H9 (cell line): ENCODE measurements at regions not wholly inside any gene's neighbourhood (a gene's known extent, or its start where the extent isn't known, plus 50 kb on each side); places are given as distances from the start of the nearest gene placed in this dataset.

ENCODE experiments used
- DNase-seq: peaks from one replicate; pipeline ENCODE4 v3.0.0-alpha.2; 2017
- H2AFZ ChIP-seq: one replicate; pipeline ENCODE4 v1.6.1; 2013; ENCODE audit warnings: mild to moderate bottlenecking, low read length, control low read depth, moderate library complexity
- H2AK5ac ChIP-seq: 2 replicates; pipeline ENCODE4 v1.6.1; 2013; ENCODE audit warnings: low read length, control low read depth, mixed read lengths; ENCODE audit not compliant: insufficient read length
- H2BK120ac ChIP-seq: one replicate; pipeline ENCODE4 v1.6.1; 2013; ENCODE audit warnings: low read depth, mild to moderate bottlenecking, low read length, control low read depth, inconsistent platforms; ENCODE audit not compliant: poor library complexity, severe bottlenecking
- H2BK12ac ChIP-seq: 2 replicates; pipeline ENCODE4 v1.6.1; 2013; ENCODE audit warnings: low read length, control low read depth, mixed read lengths, low read depth; ENCODE audit not compliant: insufficient read length
- H2BK15ac ChIP-seq: 2 replicates; pipeline ENCODE4 v1.6.1; 2013; ENCODE audit warnings: low read depth, low read length, control low read depth
- H2BK20ac ChIP-seq: one replicate; pipeline ENCODE4 v1.6.1; 2013; ENCODE audit warnings: low read depth, mild to moderate bottlenecking, low read length, control low read depth, inconsistent platforms; ENCODE audit not compliant: poor library complexity, severe bottlenecking
- H2BK5ac ChIP-seq: 2 replicates; pipeline ENCODE4 v1.6.1; 2013; ENCODE audit warnings: low read length, control low read depth, mixed read lengths; ENCODE audit not compliant: insufficient read length
- H3K14ac ChIP-seq: 2 replicates; pipeline ENCODE4 v1.6.1; 2013; ENCODE audit warnings: low read length, control low read depth; ENCODE audit not compliant: insufficient read depth
- H3K18ac ChIP-seq: 2 replicates; pipeline ENCODE4 v1.6.1; 2013; ENCODE audit warnings: low read depth, mild to moderate bottlenecking, mixed read lengths, low read length, control low read depth; ENCODE audit not compliant: insufficient read length
- H3K23ac ChIP-seq: 2 replicates; pipeline ENCODE4 v1.6.1; 2013; ENCODE audit warnings: low read length, control low read depth, mixed read lengths, low read depth; ENCODE audit not compliant: insufficient read length
- H3K23me2 ChIP-seq: 2 replicates; pipeline ENCODE4 v1.6.1; 2013; ENCODE audit warnings: low read depth, mild to moderate bottlenecking, mixed read lengths, low read length, control low read depth; ENCODE audit not compliant: insufficient read length, poor library complexity, severe bottlenecking
- H3K27ac ChIP-seq: 2 replicates; pipeline ENCODE4 v1.5.1; 2013; ENCODE audit warnings: low read length, control low read depth, mixed read lengths, low read depth; ENCODE audit not compliant: insufficient read length
- H3K27me3 ChIP-seq: 2 replicates; pipeline ENCODE4 v1.6.1; 2013; ENCODE audit warnings: low read length, control low read depth, inconsistent platforms; ENCODE audit not compliant: insufficient read depth
- H3K4ac ChIP-seq: 2 replicates; pipeline ENCODE4 v1.6.1; 2013; ENCODE audit warnings: low read depth, mild to moderate bottlenecking, control low read depth, inconsistent platforms, low read length, moderate library complexity
- H3K4me1 ChIP-seq: 2 replicates; pipeline ENCODE4 v1.6.1; 2013; ENCODE audit warnings: low read length, control low read depth, inconsistent platforms; ENCODE audit not compliant: insufficient read depth
- H3K4me2 ChIP-seq: 2 replicates; pipeline ENCODE4 v1.6.1; 2013; ENCODE audit warnings: low read length, control low read depth, mixed read lengths; ENCODE audit not compliant: insufficient read length, insufficient read depth
- H3K56ac ChIP-seq: 2 replicates; pipeline ENCODE4 v1.6.1; 2013; ENCODE audit warnings: low read depth, mild to moderate bottlenecking, mixed read lengths, low read length, control low read depth; ENCODE audit not compliant: insufficient read length
- H3K79me1 ChIP-seq: 2 replicates; pipeline ENCODE4 v1.6.1; 2013; ENCODE audit warnings: low read depth, mild to moderate bottlenecking, moderate library complexity, low read length, control low read depth, inconsistent platforms; ENCODE audit not compliant: insufficient read depth, poor library complexity, severe bottlenecking
- H3K79me2 ChIP-seq: 2 replicates; pipeline ENCODE4 v1.6.1; 2013; ENCODE audit warnings: low read length, control low read depth, inconsistent platforms; ENCODE audit not compliant: insufficient read depth
- H3K9ac ChIP-seq: 2 replicates; pipeline ENCODE4 v1.6.1; 2013; ENCODE audit warnings: low read length, control low read depth, mixed read lengths; ENCODE audit not compliant: insufficient read length; ENCODE audit errors: extremely low read depth
- H3K9me3 ChIP-seq: one replicate; pipeline ENCODE4 v1.6.1; 2013; ENCODE audit warnings: low read depth, low read length, inconsistent platforms; ENCODE audit not compliant: control insufficient read depth
- H3T11ph ChIP-seq: one replicate; pipeline ENCODE4 v1.6.1; 2013; ENCODE audit warnings: mild to moderate bottlenecking, low read length, control low read depth, inconsistent platforms
- H4K20me1 ChIP-seq: one replicate; pipeline ENCODE4 v1.6.1; 2013; ENCODE audit not compliant: control insufficient read depth, insufficient read length, insufficient read depth
- H4K5ac ChIP-seq: 2 replicates; pipeline ENCODE4 v1.6.1; 2013; ENCODE audit warnings: low read depth, mild to moderate bottlenecking, mixed read lengths, low read length, control low read depth; ENCODE audit not compliant: insufficient read length
- H4K8ac ChIP-seq: replicated peaks from 2 replicates; pipeline ENCODE4 v1.6.1; 2013; ENCODE audit warnings: low read length, control low read depth, mixed read lengths, low read depth; ENCODE audit not compliant: insufficient read length
- H4K91ac ChIP-seq: 2 replicates; pipeline ENCODE4 v1.6.1; 2013; ENCODE audit warnings: low read depth, mild to moderate bottlenecking, moderate library complexity, mixed read lengths, low read length, control low read depth; ENCODE audit not compliant: insufficient read length
- H3K27ac Mint-ChIP-seq, 3 experiments: 2 replicates in 2 of 3; 3 replicates in 1 of 3; pipeline ENCODE4 v1.8.0; 2020 to 2021; ENCODE audit warnings: mixed read lengths in 3 of 3, mild to moderate bottlenecking in 1 of 3, moderate library complexity in 1 of 3
- H3K27me3 Mint-ChIP-seq: 2 replicates; pipeline ENCODE4 v1.8.0; 2021; ENCODE audit warnings: low read depth, mild to moderate bottlenecking, moderate library complexity, mixed read lengths
- H3K36me3 Mint-ChIP-seq, 3 experiments: 2 replicates in 2 of 3; 3 replicates in 1 of 3; pipeline ENCODE4 v1.8.0; 2020 to 2021; ENCODE audit warnings: low read depth in 3 of 3, mixed read lengths in 3 of 3; ENCODE audit not compliant: insufficient read depth in 1 of 3
- H3K4me1 Mint-ChIP-seq, 2 experiments: 2 replicates each; pipeline ENCODE4 v1.8.0; 2020; ENCODE audit warnings: mixed read lengths in 2 of 2
- H3K4me3 Mint-ChIP-seq, 2 experiments: 2 replicates in 1 of 2; 3 replicates in 1 of 2; pipeline ENCODE4 v1.8.0; 2020 to 2021; ENCODE audit warnings: mild to moderate bottlenecking in 2 of 2, mixed read lengths in 2 of 2, moderate library complexity in 1 of 2
- H3K9me3 Mint-ChIP-seq, 2 experiments: 2 replicates in 1 of 2; 3 replicates in 1 of 2; pipeline ENCODE4 v1.8.0; 2020; ENCODE audit warnings: mild to moderate bottlenecking in 2 of 2, mixed read lengths in 2 of 2, moderate library complexity in 1 of 2
- WGBS: extraction: QIAGEN DNeasy Blood & Tissue Kit; methylation state at CpG from one replicate; pipeline ENCODE4 v1.1.7; 2013; ENCODE audit warnings: missing lambda C conversion rate, low lambda C conversion rate, mixed read lengths; ENCODE audit not compliant: insufficient read length; ENCODE audit errors: extremely low coverage; 5-methylcytosine and 5-hydroxymethylcytosine counted together
- TF ChIP-seq, protein P1 (sequence below): fragments of 200-600 bp; sonication (generic); conservative IDR thresholded peaks from 3 replicates; pipeline ENCODE4 v1.8.0; 2021; ENCODE audit warnings: antibody characterized with exemption, mild to moderate bottlenecking

DNA sequence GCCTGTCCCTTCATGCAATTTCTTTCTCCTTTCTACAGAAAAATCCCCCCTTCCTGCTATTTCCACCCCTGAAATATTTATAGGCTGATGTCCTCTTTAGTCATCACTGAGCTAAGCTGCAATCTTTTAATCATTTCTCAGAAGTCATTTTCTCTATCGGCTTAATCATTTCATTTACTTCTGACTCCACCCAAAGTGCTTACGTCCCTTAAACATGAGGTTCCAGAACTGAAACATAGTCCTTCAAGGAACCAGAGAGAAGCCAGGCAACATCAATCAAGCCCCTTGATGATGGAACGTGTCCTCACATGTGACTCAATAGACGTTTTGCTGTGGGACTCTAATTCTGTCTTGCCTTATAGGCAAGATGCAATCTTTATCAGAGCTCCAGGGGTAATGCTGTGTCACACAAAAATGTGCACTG is 148.7 kb upstream of the KRR1 start:
- Histone ChIP-seq H3K18ac (no peak overlapping the region), H3K9ac (no peak overlapping the region), H3K23ac (no peak overlapping the region), H3K79me2 (no peaks in the 10 kb centered on the region), H3K9me3 (no peaks in the 10 kb centered on the region), H3K23me2 (no peaks in the 10 kb centered on the region), H4K5ac (no peak overlapping the region), H2BK5ac (no peak overlapping the region), H3K79me1 (no peaks in the 10 kb centered on the region), H3K27ac (no peak overlapping the region), H2BK12ac (no peak overlapping the region), H3T11ph (no peak overlapping the region), H4K8ac (no peak overlapping the region), H3K4me1 (no peaks in the 10 kb centered on the region; the same call in 1 of the 2 replicates), H2AFZ (no peak overlapping the region), H2BK15ac (no peak overlapping the region), H3K14ac (no peak overlapping the region), H3K56ac (no peak overlapping the region), H2BK120ac (no peak overlapping the region), H4K91ac (no peak overlapping the region), H2AK5ac (no peak overlapping the region), H4K20me1 (no peaks in the 10 kb centered on the region), H2BK20ac (no peak overlapping the region), H3K4me2 (no peak overlapping the region), H3K27me3 (no peaks in the 10 kb centered on the region), H3K4ac (no peak overlapping the region)
- no CpG with 5 or more reads among the region's 4 CpGs for WGBS
- Mint-ChIP-seq H3K36me3 (no peaks in the 10 kb centered on the region), H3K9me3 (no peaks in the 10 kb centered on the region; a peak in 1 of 5 replicates), H3K4me1 (peaks cover 3 to 5% of the 10 kb centered on the region in 2 experiments; a peak in 2 of 4 replicates), H3K27me3 (no peaks in the 10 kb centered on the region), H3K4me3 (no peak overlapping the region), H3K27ac (no peak overlapping the region)
- TF ChIP-seq, protein P1, sequence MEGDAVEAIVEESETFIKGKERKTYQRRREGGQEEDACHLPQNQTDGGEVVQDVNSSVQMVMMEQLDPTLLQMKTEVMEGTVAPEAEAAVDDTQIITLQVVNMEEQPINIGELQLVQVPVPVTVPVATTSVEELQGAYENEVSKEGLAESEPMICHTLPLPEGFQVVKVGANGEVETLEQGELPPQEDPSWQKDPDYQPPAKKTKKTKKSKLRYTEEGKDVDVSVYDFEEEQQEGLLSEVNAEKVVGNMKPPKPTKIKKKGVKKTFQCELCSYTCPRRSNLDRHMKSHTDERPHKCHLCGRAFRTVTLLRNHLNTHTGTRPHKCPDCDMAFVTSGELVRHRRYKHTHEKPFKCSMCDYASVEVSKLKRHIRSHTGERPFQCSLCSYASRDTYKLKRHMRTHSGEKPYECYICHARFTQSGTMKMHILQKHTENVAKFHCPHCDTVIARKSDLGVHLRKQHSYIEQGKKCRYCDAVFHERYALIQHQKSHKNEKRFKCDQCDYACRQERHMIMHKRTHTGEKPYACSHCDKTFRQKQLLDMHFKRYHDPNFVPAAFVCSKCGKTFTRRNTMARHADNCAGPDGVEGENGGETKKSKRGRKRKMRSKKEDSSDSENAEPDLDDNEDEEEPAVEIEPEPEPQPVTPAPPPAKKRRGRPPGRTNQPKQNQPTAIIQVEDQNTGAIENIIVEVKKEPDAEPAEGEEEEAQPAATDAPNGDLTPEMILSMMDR = no peak
- DNase-seq = no peak
